Glutamatergic neuron (in vitro differentiated cells): ENCODE measurements at regions not wholly inside any gene's neighbourhood (a gene's known extent, or its start where the extent isn't known, plus 50 kb on each side); places are given as distances from the start of the nearest gene placed in this dataset.
"Not testable (repeated sequence)": the region's sequence is repeated elsewhere in the genome, so short reads cannot be mapped to it uniquely, and the experiment has no call there.

Source experiments
- DNase-seq: peaks from one replicate; pipeline ENCODE4 v3.0.0; 2022
- H3K27ac Mint-ChIP-seq: one replicate; pipeline ENCODE4 v1.8.0; 2020; ENCODE audit warnings: mild to moderate bottlenecking, mixed read lengths, inconsistent platforms; ENCODE audit not compliant: unreplicated experiment
- H3K27me3 Mint-ChIP-seq: one replicate; pipeline ENCODE4 v1.8.0; 2020; ENCODE audit warnings: mild to moderate bottlenecking, moderate library complexity, mixed read lengths, inconsistent platforms; ENCODE audit not compliant: unreplicated experiment
- H3K36me3 Mint-ChIP-seq: one replicate; pipeline ENCODE4 v1.8.0; 2020; ENCODE audit warnings: mild to moderate bottlenecking, mixed read lengths, inconsistent platforms; ENCODE audit not compliant: unreplicated experiment
- H3K4me1 Mint-ChIP-seq: one replicate; pipeline ENCODE4 v1.8.0; 2020; ENCODE audit warnings: mild to moderate bottlenecking, low read depth, mixed read lengths, inconsistent platforms; ENCODE audit not compliant: unreplicated experiment
- H3K4me3 Mint-ChIP-seq: one replicate; pipeline ENCODE4 v1.8.0; 2020; ENCODE audit warnings: mild to moderate bottlenecking, mixed read lengths, inconsistent platforms; ENCODE audit not compliant: unreplicated experiment
- H3K9me3 Mint-ChIP-seq: one replicate; pipeline ENCODE4 v1.8.0; 2020; ENCODE audit warnings: mild to moderate bottlenecking, moderate library complexity, mixed read lengths, inconsistent platforms; ENCODE audit not compliant: unreplicated experiment
- CTCF ChIP-seq: fragments of 200-600 bp; sonication (generic); IDR thresholded peaks from one replicate; pipeline ENCODE4 v1.5.0; 2021; ENCODE audit not compliant: partially characterized antibody, unreplicated experiment

GRCh38 chr2:190584980-190585661, 50.6 kb upstream of the NEMP2 start:
- Mint-ChIP-seq H3K27me3 (no peaks in the 10 kb centered on the region), H3K4me1 (no peaks in the 10 kb centered on the region), H3K36me3 (no peaks in the 10 kb centered on the region), H3K27ac (no peak overlapping the region), H3K9me3 (no peaks in the 10 kb centered on the region), H3K4me3 (no peak overlapping the region)
- no peak for TF ChIP-seq CTCF
- DNase-seq: no peak

- Mint-ChIP-seq H3K9me3 (no peaks in the 10 kb centered on the region), H3K36me3 (no peaks in the 10 kb centered on the region), H3K4me3 (no peak overlapping the region), H3K27me3 (no peaks in the 10 kb centered on the region), H3K27ac (no peak overlapping the region), H3K4me1 (no peaks in the 10 kb centered on the region)
- TF ChIP-seq CTCF: no peak
- DNase-seq: no peak
Measured at GRCh38 chr2:190587106-190587505, 52.6 kb upstream of the NEMP2 start.

- no peaks in the 10 kb centered on the region for H3K4me1 Mint-ChIP-seq
- no peak for DNase-seq
- TF ChIP-seq CTCF: no peak
- no peaks in the 10 kb centered on the region for H3K27me3 Mint-ChIP-seq
- H3K4me3 Mint-ChIP-seq: no peak overlapping the region
- H3K27ac Mint-ChIP-seq: no peak overlapping the region
- no peaks in the 10 kb centered on the region for H3K9me3 Mint-ChIP-seq
- H3K36me3 Mint-ChIP-seq: no peaks in the 10 kb centered on the region
Measured at GRCh38 chr2:190589008-190589407, 54.5 kb upstream of the NEMP2 start.

- no peak for TF ChIP-seq CTCF
- Mint-ChIP-seq H3K36me3 (no peaks in the 10 kb centered on the region), H3K27ac (no peak overlapping the region), H3K4me1 (no peaks in the 10 kb centered on the region), H3K27me3 (no peaks in the 10 kb centered on the region), H3K9me3 (peaks cover 3% of the 10 kb centered on the region), H3K4me3 (no peak overlapping the region)
- DNase-seq: no peak
Measured at GRCh38 chr2:190591437-190591836, 56.9 kb upstream of the NEMP2 start.

DNA sequence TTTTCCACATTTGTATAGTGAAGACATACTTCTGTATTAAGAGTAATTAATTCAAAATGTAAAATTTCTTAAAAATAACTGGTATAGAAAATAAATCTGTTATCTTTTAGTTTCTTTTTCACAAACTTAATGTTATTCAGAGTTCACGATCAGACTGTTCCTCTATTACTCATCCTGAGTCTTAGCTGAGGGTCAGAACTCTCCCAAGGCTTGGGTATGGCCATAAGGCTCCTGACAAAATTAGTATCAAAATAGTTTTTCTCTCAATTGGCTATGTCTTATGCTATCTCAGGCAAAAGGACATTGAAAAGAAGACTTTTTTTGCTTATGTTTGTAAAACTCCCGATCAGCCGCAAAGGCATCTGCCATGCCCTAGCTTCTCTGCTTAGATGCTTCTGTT, 56.1 kb upstream of the NAB1 start:
- Mint-ChIP-seq H3K27ac (no peak overlapping the region), H3K4me3 (no peak overlapping the region), H3K27me3 (no peaks in the 10 kb centered on the region), H3K4me1 (no peaks in the 10 kb centered on the region), H3K36me3 (no peaks in the 10 kb centered on the region), H3K9me3 (peaks cover 3% of the 10 kb centered on the region)
- no peak for DNase-seq
- no peak for TF ChIP-seq CTCF

DNA sequence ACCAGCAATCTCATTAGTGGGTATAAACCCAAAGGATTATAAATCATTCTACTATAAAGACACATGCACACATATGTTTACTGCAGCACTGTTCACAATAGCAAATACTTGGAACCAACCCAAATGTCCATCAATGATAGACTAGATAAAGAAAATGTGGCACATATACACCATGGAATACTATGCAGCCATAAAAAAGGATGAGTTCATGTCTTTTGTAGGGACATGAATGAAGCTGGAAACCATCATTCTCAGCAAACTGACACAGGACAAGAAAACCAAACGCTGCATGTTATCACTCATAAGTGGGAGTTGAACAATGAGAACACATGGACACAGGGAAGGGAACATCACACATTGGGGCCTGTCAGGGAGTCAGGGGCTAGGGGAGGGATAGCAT, 53.0 kb upstream of the NAB1 start:
- H3K4me3 Mint-ChIP-seq, H3K36me3 Mint-ChIP-seq, H3K4me1 Mint-ChIP-seq, H3K9me3 Mint-ChIP-seq, DNase-seq, H3K27me3 Mint-ChIP-seq, H3K27ac Mint-ChIP-seq: not testable (repeated sequence)
